H9 (cell line): ENCODE measurements at regions not wholly inside any gene's neighbourhood (a gene's known extent, or its start where the extent isn't known, plus 50 kb on each side); places are given as distances from the start of the nearest gene placed in this dataset.

Source experiments
- DNase-seq: peaks from one replicate; pipeline ENCODE4 v3.0.0-alpha.2; 2017
- H2AFZ ChIP-seq: one replicate; pipeline ENCODE4 v1.6.1; 2013; ENCODE audit warnings: mild to moderate bottlenecking, low read length, control low read depth, moderate library complexity
- H2AK5ac ChIP-seq: 2 replicates; pipeline ENCODE4 v1.6.1; 2013; ENCODE audit warnings: low read length, control low read depth, mixed read lengths; ENCODE audit not compliant: insufficient read length
- H2BK120ac ChIP-seq: one replicate; pipeline ENCODE4 v1.6.1; 2013; ENCODE audit warnings: low read depth, mild to moderate bottlenecking, low read length, control low read depth, inconsistent platforms; ENCODE audit not compliant: poor library complexity, severe bottlenecking
- H2BK12ac ChIP-seq: 2 replicates; pipeline ENCODE4 v1.6.1; 2013; ENCODE audit warnings: low read length, control low read depth, mixed read lengths, low read depth; ENCODE audit not compliant: insufficient read length
- H2BK15ac ChIP-seq: 2 replicates; pipeline ENCODE4 v1.6.1; 2013; ENCODE audit warnings: low read depth, low read length, control low read depth
- H2BK20ac ChIP-seq: one replicate; pipeline ENCODE4 v1.6.1; 2013; ENCODE audit warnings: low read depth, mild to moderate bottlenecking, low read length, control low read depth, inconsistent platforms; ENCODE audit not compliant: poor library complexity, severe bottlenecking
- H2BK5ac ChIP-seq: 2 replicates; pipeline ENCODE4 v1.6.1; 2013; ENCODE audit warnings: low read length, control low read depth, mixed read lengths; ENCODE audit not compliant: insufficient read length
- H3K14ac ChIP-seq: 2 replicates; pipeline ENCODE4 v1.6.1; 2013; ENCODE audit warnings: low read length, control low read depth; ENCODE audit not compliant: insufficient read depth
- H3K18ac ChIP-seq: 2 replicates; pipeline ENCODE4 v1.6.1; 2013; ENCODE audit warnings: low read depth, mild to moderate bottlenecking, mixed read lengths, low read length, control low read depth; ENCODE audit not compliant: insufficient read length
- H3K23ac ChIP-seq: 2 replicates; pipeline ENCODE4 v1.6.1; 2013; ENCODE audit warnings: low read length, control low read depth, mixed read lengths, low read depth; ENCODE audit not compliant: insufficient read length
- H3K23me2 ChIP-seq: 2 replicates; pipeline ENCODE4 v1.6.1; 2013; ENCODE audit warnings: low read depth, mild to moderate bottlenecking, mixed read lengths, low read length, control low read depth; ENCODE audit not compliant: insufficient read length, poor library complexity, severe bottlenecking
- H3K27ac ChIP-seq: 2 replicates; pipeline ENCODE4 v1.5.1; 2013; ENCODE audit warnings: low read length, control low read depth, mixed read lengths, low read depth; ENCODE audit not compliant: insufficient read length
- H3K27me3 ChIP-seq: 2 replicates; pipeline ENCODE4 v1.6.1; 2013; ENCODE audit warnings: low read length, control low read depth, inconsistent platforms; ENCODE audit not compliant: insufficient read depth
- H3K4ac ChIP-seq: 2 replicates; pipeline ENCODE4 v1.6.1; 2013; ENCODE audit warnings: low read depth, mild to moderate bottlenecking, control low read depth, inconsistent platforms, low read length, moderate library complexity
- H3K4me1 ChIP-seq: 2 replicates; pipeline ENCODE4 v1.6.1; 2013; ENCODE audit warnings: low read length, control low read depth, inconsistent platforms; ENCODE audit not compliant: insufficient read depth
- H3K4me2 ChIP-seq: 2 replicates; pipeline ENCODE4 v1.6.1; 2013; ENCODE audit warnings: low read length, control low read depth, mixed read lengths; ENCODE audit not compliant: insufficient read length, insufficient read depth
- H3K56ac ChIP-seq: 2 replicates; pipeline ENCODE4 v1.6.1; 2013; ENCODE audit warnings: low read depth, mild to moderate bottlenecking, mixed read lengths, low read length, control low read depth; ENCODE audit not compliant: insufficient read length
- H3K79me1 ChIP-seq: 2 replicates; pipeline ENCODE4 v1.6.1; 2013; ENCODE audit warnings: low read depth, mild to moderate bottlenecking, moderate library complexity, low read length, control low read depth, inconsistent platforms; ENCODE audit not compliant: insufficient read depth, poor library complexity, severe bottlenecking
- H3K79me2 ChIP-seq: 2 replicates; pipeline ENCODE4 v1.6.1; 2013; ENCODE audit warnings: low read length, control low read depth, inconsistent platforms; ENCODE audit not compliant: insufficient read depth
- H3K9ac ChIP-seq: 2 replicates; pipeline ENCODE4 v1.6.1; 2013; ENCODE audit warnings: low read length, control low read depth, mixed read lengths; ENCODE audit not compliant: insufficient read length; ENCODE audit errors: extremely low read depth
- H3K9me3 ChIP-seq: one replicate; pipeline ENCODE4 v1.6.1; 2013; ENCODE audit warnings: low read depth, low read length, inconsistent platforms; ENCODE audit not compliant: control insufficient read depth
- H3T11ph ChIP-seq: one replicate; pipeline ENCODE4 v1.6.1; 2013; ENCODE audit warnings: mild to moderate bottlenecking, low read length, control low read depth, inconsistent platforms
- H4K20me1 ChIP-seq: one replicate; pipeline ENCODE4 v1.6.1; 2013; ENCODE audit not compliant: control insufficient read depth, insufficient read length, insufficient read depth
- H4K5ac ChIP-seq: 2 replicates; pipeline ENCODE4 v1.6.1; 2013; ENCODE audit warnings: low read depth, mild to moderate bottlenecking, mixed read lengths, low read length, control low read depth; ENCODE audit not compliant: insufficient read length
- H4K8ac ChIP-seq: replicated peaks from 2 replicates; pipeline ENCODE4 v1.6.1; 2013; ENCODE audit warnings: low read length, control low read depth, mixed read lengths, low read depth; ENCODE audit not compliant: insufficient read length
- H4K91ac ChIP-seq: 2 replicates; pipeline ENCODE4 v1.6.1; 2013; ENCODE audit warnings: low read depth, mild to moderate bottlenecking, moderate library complexity, mixed read lengths, low read length, control low read depth; ENCODE audit not compliant: insufficient read length
- H3K27ac Mint-ChIP-seq, 3 experiments: 2 replicates in 2 of 3; 3 replicates in 1 of 3; pipeline ENCODE4 v1.8.0; 2020 to 2021; ENCODE audit warnings: mixed read lengths in 3 of 3, mild to moderate bottlenecking in 1 of 3, moderate library complexity in 1 of 3
- H3K27me3 Mint-ChIP-seq: 2 replicates; pipeline ENCODE4 v1.8.0; 2021; ENCODE audit warnings: low read depth, mild to moderate bottlenecking, moderate library complexity, mixed read lengths
- H3K36me3 Mint-ChIP-seq, 3 experiments: 2 replicates in 2 of 3; 3 replicates in 1 of 3; pipeline ENCODE4 v1.8.0; 2020 to 2021; ENCODE audit warnings: low read depth in 3 of 3, mixed read lengths in 3 of 3; ENCODE audit not compliant: insufficient read depth in 1 of 3
- H3K4me1 Mint-ChIP-seq, 2 experiments: 2 replicates each; pipeline ENCODE4 v1.8.0; 2020; ENCODE audit warnings: mixed read lengths in 2 of 2
- H3K4me3 Mint-ChIP-seq, 2 experiments: 2 replicates in 1 of 2; 3 replicates in 1 of 2; pipeline ENCODE4 v1.8.0; 2020 to 2021; ENCODE audit warnings: mild to moderate bottlenecking in 2 of 2, mixed read lengths in 2 of 2, moderate library complexity in 1 of 2
- H3K9me3 Mint-ChIP-seq, 2 experiments: 2 replicates in 1 of 2; 3 replicates in 1 of 2; pipeline ENCODE4 v1.8.0; 2020; ENCODE audit warnings: mild to moderate bottlenecking in 2 of 2, mixed read lengths in 2 of 2, moderate library complexity in 1 of 2
- CTCF ChIP-seq: fragments of 200-600 bp; sonication (generic); conservative IDR thresholded peaks from 3 replicates; pipeline ENCODE4 v1.8.0; 2021; ENCODE audit warnings: antibody characterized with exemption, mild to moderate bottlenecking
- WGBS: extraction: QIAGEN DNeasy Blood & Tissue Kit; methylation state at CpG from one replicate; pipeline ENCODE4 v1.1.7; 2013; ENCODE audit warnings: missing lambda C conversion rate, low lambda C conversion rate, mixed read lengths; ENCODE audit not compliant: insufficient read length; ENCODE audit errors: extremely low coverage; 5-methylcytosine and 5-hydroxymethylcytosine counted together

- Histone ChIP-seq H2AK5ac (no peak overlapping the region), H3K18ac (no peak overlapping the region), H2BK20ac (no peak overlapping the region), H3K79me1 (no peaks in the 10 kb centered on the region), H3K27ac (no peak overlapping the region), H3K4ac (no peak overlapping the region), H2BK15ac (no peak overlapping the region), H3K23me2 (no peaks in the 10 kb centered on the region), H3K4me1 (no peaks in the 10 kb centered on the region), H3K4me2 (no peak overlapping the region), H3T11ph (no peak overlapping the region), H4K8ac (no peak overlapping the region), H4K20me1 (no peaks in the 10 kb centered on the region), H2AFZ (no peak overlapping the region), H4K91ac (no peak overlapping the region), H3K56ac (no peak overlapping the region), H3K9ac (no peak overlapping the region), H2BK5ac (no peak overlapping the region), H2BK12ac (no peak overlapping the region), H3K23ac (no peak overlapping the region), H3K14ac (no peak overlapping the region), H3K9me3 (no peaks in the 10 kb centered on the region), H3K27me3 (no peaks in the 10 kb centered on the region; the same call in 1 of the 2 replicates), H4K5ac (no peak overlapping the region), H3K79me2 (no peaks in the 10 kb centered on the region), H2BK120ac (no peak overlapping the region)
- Mint-ChIP-seq H3K27me3 (no peaks in the 10 kb centered on the region; the same call in 1 of the 2 replicates), H3K9me3 (no peaks in the 10 kb centered on the region), H3K4me3 (no peak overlapping the region), H3K36me3 (no peaks in the 10 kb centered on the region), H3K27ac (no peak overlapping the region), H3K4me1 (peaks cover 3 to 9% of the 10 kb centered on the region in 2 experiments; a peak in 3 of 4 replicates)
- WGBS = no CpG with 5 or more reads among the region's 5 CpGs
- DNase-seq = no peak
- TF ChIP-seq CTCF = no peak
These were observed 118.2 kb upstream of the NANOS1 start for GRCh38 chr10:118911363-118911762.
